KMS-11 (cell line): ENCODE measurements at regions not wholly inside any gene's neighbourhood (a gene's known extent, or its start where the extent isn't known, plus 50 kb on each side); places are given as distances from the start of the nearest gene placed in this dataset.

Source experiments
- H2AFZ ChIP-seq: fragments of 200-600 bp; sonication (generic); 2 replicates; pipeline ENCODE4 v1.6.1; 2016; ENCODE audit warnings: antibody characterized with exemption, mixed run types, low read depth
- H3K27ac ChIP-seq: fragments of 200-600 bp; sonication (generic); 2 replicates; pipeline ENCODE4 v1.6.1; 2016; ENCODE audit warnings: mild to moderate bottlenecking, mixed run types
- H3K27me3 ChIP-seq: fragments of 200-600 bp; sonication (generic); 2 replicates; pipeline ENCODE4 v1.6.1; 2017; ENCODE audit warnings: mild to moderate bottlenecking, low read depth, mixed run types, moderate library complexity; ENCODE audit not compliant: insufficient read depth
- H3K36me3 ChIP-seq: fragments of 200-600 bp; sonication (generic); 2 replicates; pipeline ENCODE4 v1.6.1; 2017; ENCODE audit warnings: mild to moderate bottlenecking, mixed run types; ENCODE audit not compliant: insufficient read depth
- H3K4me1 ChIP-seq: fragments of 200-600 bp; sonication (generic); 2 replicates; pipeline ENCODE4 v1.6.1; 2016; ENCODE audit warnings: mild to moderate bottlenecking, low read depth, mixed run types; ENCODE audit not compliant: poor library complexity, severe bottlenecking
- H3K4me2 ChIP-seq: fragments of 200-600 bp; sonication (generic); 2 replicates; pipeline ENCODE4 v1.7.0; 2016; ENCODE audit warnings: mild to moderate bottlenecking, mixed run types
- H3K4me3 ChIP-seq: fragments of 200-600 bp; sonication (generic); IDR thresholded peaks from 2 replicates; pipeline ENCODE4 v1.6.1; 2017; ENCODE audit warnings: low read depth, low read length, mixed read lengths; ENCODE audit not compliant: insufficient read depth
- H3K79me2 ChIP-seq: fragments of 200-600 bp; sonication (generic); 2 replicates; pipeline ENCODE4 v1.6.1; 2016; ENCODE audit warnings: low read depth, mixed run types; ENCODE audit not compliant: insufficient read depth
- H3K9ac ChIP-seq: fragments of 200-600 bp; sonication (generic); 2 replicates; pipeline ENCODE4 v1.6.1; 2016; ENCODE audit warnings: mild to moderate bottlenecking, mixed run types
- H4K20me1 ChIP-seq: fragments of 200-600 bp; sonication (generic); 2 replicates; pipeline ENCODE4 v1.6.1; 2016; ENCODE audit warnings: mild to moderate bottlenecking, mixed run types; ENCODE audit not compliant: insufficient read depth
- TF ChIP-seq, protein P1 (sequence below): fragments of 200-600 bp; sonication (generic); conservative IDR thresholded peaks from 2 replicates; pipeline ENCODE4 v1.6.1; 2017; ENCODE audit warnings: low read depth, mild to moderate bottlenecking, antibody characterized with exemption, low read length, moderate library complexity, mixed read lengths

DNA sequence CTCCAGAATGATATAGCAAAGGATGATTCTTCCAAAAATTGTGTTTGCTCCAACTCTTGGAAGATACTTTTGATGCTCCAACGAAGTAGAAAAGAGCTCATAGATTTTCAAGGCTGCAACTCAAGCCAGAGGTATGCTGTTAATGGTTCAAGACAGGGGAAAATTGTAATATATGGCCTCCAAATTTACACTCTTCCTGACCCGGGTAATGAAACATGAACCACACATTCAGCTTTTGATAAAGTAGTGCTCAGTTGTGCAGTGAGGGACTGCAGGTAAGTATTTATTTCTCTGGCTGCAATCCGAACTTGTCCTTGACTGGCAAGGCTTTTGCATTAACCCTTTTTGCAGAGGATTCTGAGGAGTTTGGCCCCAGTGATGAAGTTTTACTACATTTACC lies 446.4 kb downstream of the RASEF start:
- no peak overlapping the region for H3K4me3 ChIP-seq
- H3K9ac ChIP-seq, result no peak overlapping the region
- no peaks in the 10 kb centered on the region for H4K20me1 ChIP-seq
- no peak overlapping the region for H3K27ac ChIP-seq
- H3K4me2 ChIP-seq, result no peak overlapping the region
- no peaks in the 10 kb centered on the region for H3K27me3 ChIP-seq
- no peak overlapping the region for H2AFZ ChIP-seq
- H3K36me3 ChIP-seq, result no peaks in the 10 kb centered on the region
- no peaks in the 10 kb centered on the region for H3K4me1 ChIP-seq
- TF ChIP-seq, protein P1, sequence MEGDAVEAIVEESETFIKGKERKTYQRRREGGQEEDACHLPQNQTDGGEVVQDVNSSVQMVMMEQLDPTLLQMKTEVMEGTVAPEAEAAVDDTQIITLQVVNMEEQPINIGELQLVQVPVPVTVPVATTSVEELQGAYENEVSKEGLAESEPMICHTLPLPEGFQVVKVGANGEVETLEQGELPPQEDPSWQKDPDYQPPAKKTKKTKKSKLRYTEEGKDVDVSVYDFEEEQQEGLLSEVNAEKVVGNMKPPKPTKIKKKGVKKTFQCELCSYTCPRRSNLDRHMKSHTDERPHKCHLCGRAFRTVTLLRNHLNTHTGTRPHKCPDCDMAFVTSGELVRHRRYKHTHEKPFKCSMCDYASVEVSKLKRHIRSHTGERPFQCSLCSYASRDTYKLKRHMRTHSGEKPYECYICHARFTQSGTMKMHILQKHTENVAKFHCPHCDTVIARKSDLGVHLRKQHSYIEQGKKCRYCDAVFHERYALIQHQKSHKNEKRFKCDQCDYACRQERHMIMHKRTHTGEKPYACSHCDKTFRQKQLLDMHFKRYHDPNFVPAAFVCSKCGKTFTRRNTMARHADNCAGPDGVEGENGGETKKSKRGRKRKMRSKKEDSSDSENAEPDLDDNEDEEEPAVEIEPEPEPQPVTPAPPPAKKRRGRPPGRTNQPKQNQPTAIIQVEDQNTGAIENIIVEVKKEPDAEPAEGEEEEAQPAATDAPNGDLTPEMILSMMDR, result no peak
- no peaks in the 10 kb centered on the region for H3K79me2 ChIP-seq

DNA sequence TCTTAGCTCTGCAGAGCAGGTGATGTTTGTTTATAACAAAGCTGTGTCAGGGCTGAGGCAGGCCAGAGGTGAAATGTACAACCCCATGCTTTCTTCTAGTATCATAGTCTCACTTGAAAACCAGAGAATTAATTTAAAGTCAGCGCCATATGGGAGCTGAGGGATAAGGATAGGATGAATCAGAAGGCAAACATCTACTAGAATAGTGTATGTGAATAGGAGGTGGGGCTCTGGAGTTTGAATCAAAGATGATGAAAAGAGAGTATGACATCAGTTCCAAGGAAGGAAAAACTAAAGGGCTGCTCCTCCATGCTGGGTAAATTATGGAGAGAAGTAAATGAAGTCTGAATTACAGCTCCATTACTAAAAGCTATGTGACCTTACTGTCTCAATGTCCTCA lies 441.5 kb downstream of the RASEF start:
- TF ChIP-seq, protein P1, result no peak
- H3K27ac ChIP-seq, result no peak overlapping the region
- no peaks in the 10 kb centered on the region for H3K4me1 ChIP-seq
- H4K20me1 ChIP-seq, result no peaks in the 10 kb centered on the region
- no peaks in the 10 kb centered on the region for H3K36me3 ChIP-seq
- H3K4me2 ChIP-seq, result no peak overlapping the region
- H3K27me3 ChIP-seq, result no peaks in the 10 kb centered on the region
- no peak overlapping the region for H3K9ac ChIP-seq
- H3K4me3 ChIP-seq, result no peak overlapping the region
- no peaks in the 10 kb centered on the region for H3K79me2 ChIP-seq
- H2AFZ ChIP-seq, result no peak overlapping the region

DNA sequence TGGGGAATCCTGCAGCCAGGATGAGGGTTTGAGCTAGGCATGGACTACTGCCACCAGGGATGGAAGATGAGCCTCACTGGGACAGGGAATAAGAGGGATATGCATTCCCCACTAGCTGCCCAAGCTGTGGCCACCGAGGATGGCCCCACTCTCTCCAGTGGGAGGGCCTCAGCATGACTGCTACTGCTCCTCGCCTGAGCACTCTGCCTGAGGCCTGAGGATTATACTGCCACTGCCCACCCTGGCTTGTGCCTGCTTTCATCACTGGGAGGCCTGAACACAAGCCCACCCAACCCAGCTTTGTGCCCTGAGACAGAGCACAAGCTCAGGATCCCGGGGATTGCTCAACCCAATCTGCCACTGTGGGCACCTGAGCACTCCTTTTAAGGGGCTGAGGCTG lies 425.6 kb downstream of the RASEF start:
- H3K36me3 ChIP-seq, result no peaks in the 10 kb centered on the region; the same call in 1 of the 2 replicates
- no peaks in the 10 kb centered on the region for H3K27me3 ChIP-seq
- no peaks in the 10 kb centered on the region for H3K79me2 ChIP-seq
- TF ChIP-seq, protein P1, result no peak
- H4K20me1 ChIP-seq, result no peaks in the 10 kb centered on the region
- H3K4me2 ChIP-seq, result no peak overlapping the region
- no peak overlapping the region for H3K27ac ChIP-seq
- H3K9ac ChIP-seq, result no peak overlapping the region
- H3K4me3 ChIP-seq, result no peak overlapping the region
- no peaks in the 10 kb centered on the region for H3K4me1 ChIP-seq
- H2AFZ ChIP-seq, result no peak overlapping the region

DNA sequence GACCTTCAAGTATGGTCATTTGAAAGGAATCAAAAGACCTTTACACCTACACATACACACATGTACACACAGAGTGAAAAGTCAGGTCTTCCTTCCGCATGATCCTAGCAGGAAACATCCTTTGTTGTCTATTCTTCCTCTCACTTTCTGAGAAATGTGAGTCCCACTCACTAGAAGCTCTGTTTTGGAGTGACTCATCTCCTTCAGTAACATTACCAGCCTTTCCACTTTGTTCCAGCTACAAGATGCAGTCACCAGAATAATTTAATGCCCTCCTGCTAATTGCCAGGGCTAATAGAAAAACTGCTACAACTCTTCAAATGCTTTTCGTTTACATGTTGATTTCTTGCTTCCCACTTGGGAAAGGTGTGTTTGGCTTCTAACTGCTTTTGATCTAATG lies 417.3 kb downstream of the RASEF start:
- Histone ChIP-seq H3K27ac (no peak overlapping the region), H2AFZ (no peak overlapping the region), H4K20me1 (no peaks in the 10 kb centered on the region), H3K4me1 (no peaks in the 10 kb centered on the region), H3K27me3 (no peaks in the 10 kb centered on the region), H3K4me3 (no peak overlapping the region), H3K36me3 (no peaks in the 10 kb centered on the region), H3K9ac (no peak overlapping the region), H3K4me2 (no peak overlapping the region), H3K79me2 (no peaks in the 10 kb centered on the region)
- TF ChIP-seq, protein P1, result no peak

DNA sequence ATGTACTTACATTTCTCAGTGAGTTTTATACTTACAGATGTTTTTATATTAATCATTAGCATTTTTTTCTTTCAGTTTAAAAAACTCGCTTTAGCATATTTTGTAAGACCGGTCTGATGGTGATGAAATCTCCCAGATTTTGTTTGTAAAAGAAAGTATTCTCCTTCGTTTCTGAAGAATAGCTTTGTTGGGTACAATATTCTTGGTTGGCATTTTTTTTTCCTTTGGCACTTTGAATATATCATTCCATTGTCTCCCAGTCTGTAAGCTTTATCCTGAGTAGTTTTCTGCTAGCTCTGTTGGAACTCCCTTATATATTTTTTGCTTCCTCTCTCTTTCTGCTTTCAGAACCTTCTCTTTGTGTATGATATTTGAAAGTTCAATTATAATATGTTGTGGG lies 412.6 kb downstream of the RASEF start:
- Histone ChIP-seq H3K27ac (no peak overlapping the region), H3K79me2 (no peaks in the 10 kb centered on the region), H4K20me1 (no peaks in the 10 kb centered on the region), H3K4me3 (no peak overlapping the region), H2AFZ (no peak overlapping the region), H3K4me1 (no peaks in the 10 kb centered on the region), H3K9ac (no peak overlapping the region), H3K27me3 (no peaks in the 10 kb centered on the region), H3K4me2 (no peak overlapping the region), H3K36me3 (no peaks in the 10 kb centered on the region)
- TF ChIP-seq, protein P1, result no peak
